Activated CD4-positive, alpha-beta T cell treated with anti-CD3 and anti-CD28 coated beads, Interleukin-2, amount 10 ng/mL, durations not matched to agents 24 days and 14 days (primary cell): ENCODE measurements at regions not wholly inside any gene's neighbourhood (a gene's known extent, or its start where the extent isn't known, plus 50 kb on each side); places are given as distances from the start of the nearest gene placed in this dataset.

Experiments used
- DNase-seq: peaks from one replicate; pipeline ENCODE4 v3.0.0; 2022
- H3K27ac Mint-ChIP-seq: one replicate; pipeline ENCODE4 v1.8.0; 2022; ENCODE audit warnings: mild to moderate bottlenecking, mixed read lengths
- H3K27me3 Mint-ChIP-seq: one replicate; pipeline ENCODE4 v1.8.0; 2022; ENCODE audit warnings: mixed read lengths
- H3K36me3 Mint-ChIP-seq: one replicate; pipeline ENCODE4 v1.8.0; 2022; ENCODE audit warnings: low read depth, mild to moderate bottlenecking, mixed read lengths
- H3K4me1 Mint-ChIP-seq: one replicate; pipeline ENCODE4 v1.8.0; 2021; ENCODE audit warnings: mixed read lengths
- H3K4me3 Mint-ChIP-seq: one replicate; pipeline ENCODE4 v1.8.0; 2022; ENCODE audit warnings: mild to moderate bottlenecking, moderate library complexity, mixed read lengths
- H3K9me3 Mint-ChIP-seq: one replicate; pipeline ENCODE4 v1.8.0; 2021; ENCODE audit warnings: mixed read lengths
- intact Hi-C: fragments of 100-400 bp; cut with micrococcal nuclease; formaldehyde crosslinking; loops from one replicate; pipeline ENCODE4 v1.15.1; 2023

DNA sequence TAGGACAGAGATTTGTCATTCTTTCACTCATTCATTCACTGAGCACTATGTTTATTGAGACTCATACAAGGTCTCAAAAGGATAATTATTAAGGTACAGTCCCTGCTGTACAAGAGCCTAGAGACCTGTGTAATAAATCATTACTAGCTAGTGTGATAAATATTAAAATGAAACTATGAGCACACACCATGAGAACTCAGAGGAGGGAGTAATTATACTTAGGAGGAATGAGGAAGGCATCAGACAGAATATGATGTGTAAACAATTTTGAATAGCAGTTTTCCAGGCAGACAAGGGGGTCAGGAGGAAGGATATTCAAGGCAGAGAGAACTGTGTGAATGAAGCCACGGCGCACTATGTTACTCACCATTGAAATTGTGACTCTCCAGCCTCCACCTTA, 300.8 kb upstream of the ISX start:
- H3K4me3 Mint-ChIP-seq = no peak overlapping the region
- no peaks in the 10 kb centered on the region for H3K36me3 Mint-ChIP-seq
- H3K27ac Mint-ChIP-seq = no peak overlapping the region
- intact Hi-C loops = no loop called here
- H3K27me3 Mint-ChIP-seq = no peaks in the 10 kb centered on the region
- no peak for DNase-seq
- no peaks in the 10 kb centered on the region for H3K9me3 Mint-ChIP-seq
- no peaks in the 10 kb centered on the region for H3K4me1 Mint-ChIP-seq

DNA sequence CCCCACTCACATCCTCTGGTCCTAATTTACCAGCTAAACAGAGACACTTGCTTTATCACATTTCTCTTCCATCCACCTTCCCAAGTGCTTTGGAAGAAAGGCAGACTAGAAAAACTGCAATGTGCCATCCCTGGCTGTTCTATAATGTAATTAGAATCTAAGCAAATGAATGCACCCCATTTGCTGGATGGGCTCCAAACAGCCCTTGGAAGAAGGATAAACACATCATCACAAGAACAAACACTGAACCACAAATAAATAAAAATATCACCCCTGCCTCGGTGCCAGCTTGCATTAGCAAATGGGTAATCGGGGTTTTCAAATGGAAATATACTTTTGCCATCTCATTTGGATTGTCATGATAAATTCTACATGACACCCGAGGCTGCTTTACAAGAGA, 296.6 kb upstream of the ISX start:
- Mint-ChIP-seq H3K4me3 (no peak overlapping the region), H3K4me1 (no peaks in the 10 kb centered on the region), H3K27ac (no peak overlapping the region), H3K36me3 (no peaks in the 10 kb centered on the region), H3K9me3 (no peaks in the 10 kb centered on the region), H3K27me3 (no peaks in the 10 kb centered on the region)
- intact Hi-C loops = no loop called here
- no peak for DNase-seq

DNA sequence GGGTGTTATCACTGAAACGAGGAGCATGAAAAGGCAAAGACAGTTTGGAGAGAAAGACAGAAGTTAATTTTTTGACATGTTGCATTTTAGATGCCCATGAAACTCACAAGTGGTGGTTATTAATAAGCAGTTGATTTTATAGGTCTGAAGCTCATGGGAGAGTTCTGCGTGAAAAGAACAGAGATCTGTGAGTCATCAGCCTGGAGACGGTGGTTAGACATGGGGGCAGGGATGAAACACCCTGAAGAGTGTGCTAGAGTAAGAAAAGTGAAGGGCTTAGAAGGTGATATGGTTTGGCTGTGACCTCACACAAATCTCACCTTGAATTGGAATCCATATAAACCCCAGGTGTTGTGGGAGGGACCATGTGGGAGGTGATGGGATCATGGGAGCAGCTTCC, 289.1 kb upstream of the ISX start:
- H3K4me1 Mint-ChIP-seq = no peaks in the 10 kb centered on the region
- no peaks in the 10 kb centered on the region for H3K36me3 Mint-ChIP-seq

DNA sequence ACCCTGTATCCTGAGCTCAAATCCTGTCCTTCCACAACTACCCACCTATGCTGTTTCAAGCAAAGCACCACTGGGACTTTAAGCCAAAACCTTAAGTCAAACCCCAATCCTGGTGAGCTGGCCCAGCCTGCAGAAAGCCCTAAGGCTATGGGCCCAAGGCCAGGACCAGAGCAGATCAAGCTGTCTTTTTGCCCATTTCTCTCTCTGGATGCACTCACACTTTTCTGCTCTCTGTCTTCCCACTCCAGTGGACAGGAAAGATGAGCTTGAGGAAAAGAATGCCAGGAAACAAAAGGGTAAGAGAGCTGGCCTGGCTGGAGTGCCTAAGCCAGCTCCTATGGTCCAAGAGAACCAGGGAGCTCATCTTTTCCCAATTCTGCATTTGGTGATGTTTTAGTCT, 284.3 kb upstream of the ISX start:
- no peak for DNase-seq
- Mint-ChIP-seq H3K4me1 (no peaks in the 10 kb centered on the region), H3K36me3 (no peaks in the 10 kb centered on the region), H3K9me3 (peaks cover 15% of the 10 kb centered on the region), H3K27me3 (no peaks in the 10 kb centered on the region), H3K4me3 (no peak overlapping the region), H3K27ac (no peak overlapping the region)
- intact Hi-C loops = no loop called here

More for the DNA sequence above, 289.1 kb upstream of the ISX start:
- intact Hi-C loops = no loop called here
- DNase-seq = no peak
- H3K9me3 Mint-ChIP-seq = peaks cover 13% of the 10 kb centered on the region
- no peaks in the 10 kb centered on the region for H3K27me3 Mint-ChIP-seq
- H3K4me3 Mint-ChIP-seq = no peak overlapping the region
- no peak overlapping the region for H3K27ac Mint-ChIP-seq

GRCh38 chr22:34783436-34783835, 282.5 kb upstream of the ISX start:
- intact Hi-C loops = no loop called here
- H3K9me3 Mint-ChIP-seq = peaks cover 11% of the 10 kb centered on the region
- no peak for DNase-seq
- H3K27me3 Mint-ChIP-seq = no peaks in the 10 kb centered on the region
- no peak overlapping the region for H3K4me3 Mint-ChIP-seq
- no peak overlapping the region for H3K27ac Mint-ChIP-seq
- H3K36me3 Mint-ChIP-seq = no peaks in the 10 kb centered on the region
- H3K4me1 Mint-ChIP-seq = no peaks in the 10 kb centered on the region

GRCh38 chr22:34784056-34784455, 281.9 kb upstream of the ISX start:
- intact Hi-C loops = no loop called here
- no peak overlapping the region for H3K4me3 Mint-ChIP-seq
- no peak overlapping the region for H3K27ac Mint-ChIP-seq
- peaks cover 8% of the 10 kb centered on the region for H3K9me3 Mint-ChIP-seq
- no peaks in the 10 kb centered on the region for H3K36me3 Mint-ChIP-seq
- no peaks in the 10 kb centered on the region for H3K27me3 Mint-ChIP-seq
- DNase-seq = no peak
- H3K4me1 Mint-ChIP-seq = no peaks in the 10 kb centered on the region

DNA sequence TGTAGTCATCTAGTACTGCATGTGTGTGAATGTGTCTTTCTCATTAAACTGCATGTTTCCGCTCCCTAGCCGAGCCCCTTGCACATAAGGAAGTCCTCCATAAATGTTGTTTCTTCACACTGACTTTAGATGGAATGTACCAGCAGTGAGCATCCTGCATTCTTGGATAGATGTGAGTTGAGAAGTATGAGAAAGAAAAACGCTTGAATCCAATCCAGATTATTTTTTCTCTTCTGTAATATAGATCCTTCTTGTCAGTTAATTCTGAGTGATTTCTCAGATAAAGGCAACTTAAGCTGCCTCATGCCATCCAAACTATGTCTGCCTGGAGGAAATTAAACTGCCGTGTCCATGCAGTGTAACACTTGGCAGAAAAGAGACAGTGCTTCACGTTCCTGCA, 268.1 kb upstream of the ISX start:
- Mint-ChIP-seq H3K4me3 (no peak overlapping the region), H3K27me3 (no peaks in the 10 kb centered on the region), H3K9me3 (no peaks in the 10 kb centered on the region), H3K36me3 (no peaks in the 10 kb centered on the region), H3K4me1 (no peaks in the 10 kb centered on the region), H3K27ac (no peak overlapping the region)
- no peak for DNase-seq
- intact Hi-C loops = no loop called here

- Mint-ChIP-seq H3K36me3 (no peaks in the 10 kb centered on the region), H3K27ac (no peak overlapping the region), H3K9me3 (no peaks in the 10 kb centered on the region), H3K27me3 (no peaks in the 10 kb centered on the region), H3K4me1 (no peaks in the 10 kb centered on the region), H3K4me3 (no peak overlapping the region)
- intact Hi-C loops = no loop called here
- no peak for DNase-seq
Observed at GRCh38 chr22:34798605-34799004, 267.4 kb upstream of the ISX start.

- no peaks in the 10 kb centered on the region for H3K27me3 Mint-ChIP-seq
Observed at GRCh38 chr22:34800260-34800980, 265.5 kb upstream of the ISX start.

DNA sequence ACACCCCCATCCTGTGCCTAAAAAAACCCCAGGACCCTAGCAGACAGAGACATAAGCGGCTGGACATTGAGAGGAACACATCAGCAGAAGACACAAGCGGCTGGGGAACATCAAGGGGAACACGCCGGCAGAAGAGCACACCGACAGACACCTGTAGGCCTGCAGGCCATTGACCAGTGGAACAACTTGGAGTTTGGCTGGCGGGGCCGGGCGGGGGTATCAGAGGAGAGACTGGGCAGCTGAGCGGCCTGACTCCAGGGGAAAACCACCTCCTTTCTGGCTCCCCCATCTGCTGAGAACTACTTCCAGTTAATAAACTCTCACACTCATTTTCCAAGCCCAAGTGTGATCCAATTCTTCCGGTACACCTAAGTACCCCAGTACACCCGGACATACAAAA, 264.7 kb upstream of the ISX start:
- intact Hi-C loops = no loop called here
- H3K27me3 Mint-ChIP-seq = no peaks in the 10 kb centered on the region
- no peaks in the 10 kb centered on the region for H3K9me3 Mint-ChIP-seq

More at GRCh38 chr22:34800260-34800980, 265.5 kb upstream of the ISX start:
- Mint-ChIP-seq H3K4me3 (no peak overlapping the region), H3K4me1 (no peaks in the 10 kb centered on the region), H3K9me3 (no peaks in the 10 kb centered on the region), H3K36me3 (no peaks in the 10 kb centered on the region), H3K27ac (no peak overlapping the region)
- DNase-seq = no peak
- intact Hi-C loops = no loop called here

GRCh38 chr22:34804091-34804490, 261.9 kb upstream of the ISX start:
- Mint-ChIP-seq H3K36me3 (no peaks in the 10 kb centered on the region), H3K4me1 (no peaks in the 10 kb centered on the region), H3K9me3 (no peaks in the 10 kb centered on the region), H3K27me3 (no peaks in the 10 kb centered on the region), H3K4me3 (no peak overlapping the region), H3K27ac (no peak overlapping the region)
- no peak for DNase-seq
- intact Hi-C loops = no loop called here

More for the DNA sequence above, 264.7 kb upstream of the ISX start:
- H3K4me1 Mint-ChIP-seq = no peaks in the 10 kb centered on the region
- H3K36me3 Mint-ChIP-seq = no peaks in the 10 kb centered on the region
- DNase-seq = no peak
- H3K4me3 Mint-ChIP-seq = no peak overlapping the region
- no peak overlapping the region for H3K27ac Mint-ChIP-seq

GRCh38 chr22:34804604-34805003, 261.4 kb upstream of the ISX start:
- Mint-ChIP-seq H3K9me3 (no peaks in the 10 kb centered on the region), H3K27ac (no peak overlapping the region), H3K27me3 (no peaks in the 10 kb centered on the region), H3K4me1 (no peaks in the 10 kb centered on the region), H3K36me3 (no peaks in the 10 kb centered on the region), H3K4me3 (no peak overlapping the region)
- no peak for DNase-seq
- intact Hi-C loops = no loop called here

GRCh38 chr22:34805771-34806170, 260.2 kb upstream of the ISX start:
- no peak overlapping the region for H3K27ac Mint-ChIP-seq
- no peaks in the 10 kb centered on the region for H3K9me3 Mint-ChIP-seq
- H3K27me3 Mint-ChIP-seq = no peaks in the 10 kb centered on the region
- no peak overlapping the region for H3K4me3 Mint-ChIP-seq
- H3K4me1 Mint-ChIP-seq = no peaks in the 10 kb centered on the region
- intact Hi-C loops = no loop called here
- no peak for DNase-seq
- no peaks in the 10 kb centered on the region for H3K36me3 Mint-ChIP-seq

DNA sequence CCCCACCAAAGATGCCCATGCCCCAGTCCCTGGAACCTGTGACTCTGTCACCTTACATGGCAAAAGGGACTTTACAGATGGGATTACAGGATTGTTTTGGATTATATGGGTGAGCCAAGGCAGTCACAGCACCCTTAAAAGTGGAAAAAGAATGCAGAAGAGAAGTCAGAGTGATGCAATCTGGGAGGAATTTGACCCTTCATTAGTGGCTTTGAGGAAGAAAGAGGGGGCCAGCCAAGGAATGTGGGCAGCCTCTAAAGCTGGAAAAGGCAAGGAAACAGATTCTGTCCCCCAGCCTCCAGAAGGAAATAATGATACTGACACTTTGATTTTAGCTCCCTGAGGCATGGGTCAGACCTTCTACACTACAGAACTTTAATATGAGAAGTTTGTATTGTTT, 257.3 kb upstream of the ISX start:
- no peak overlapping the region for H3K4me3 Mint-ChIP-seq
- H3K9me3 Mint-ChIP-seq = no peaks in the 10 kb centered on the region
- no peak overlapping the region for H3K27ac Mint-ChIP-seq
- no peaks in the 10 kb centered on the region for H3K36me3 Mint-ChIP-seq
- no peaks in the 10 kb centered on the region for H3K4me1 Mint-ChIP-seq
- H3K27me3 Mint-ChIP-seq = no peaks in the 10 kb centered on the region
- intact Hi-C loops = no loop called here
- no peak for DNase-seq

DNA sequence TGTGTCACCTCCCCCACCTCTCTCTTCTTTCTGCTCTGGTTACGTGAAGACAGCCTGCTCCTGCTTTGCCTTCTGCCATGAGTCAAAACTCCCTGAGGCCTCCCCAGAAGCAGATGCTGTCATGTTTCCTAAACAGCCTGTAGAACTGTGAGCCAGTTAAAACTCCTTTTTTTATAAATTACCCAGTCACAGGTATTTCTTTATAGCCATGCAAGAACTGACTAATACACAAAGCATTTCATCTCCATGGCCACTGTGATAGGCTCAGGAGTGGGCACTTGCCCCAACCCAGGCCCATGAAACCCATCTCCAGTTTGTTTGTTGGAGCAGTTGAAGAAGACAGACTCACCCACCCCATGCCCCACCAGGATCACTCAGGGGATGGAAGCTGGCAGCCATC, 253.3 kb upstream of the ISX start:
- Mint-ChIP-seq H3K36me3 (no peaks in the 10 kb centered on the region), H3K9me3 (peaks cover 13% of the 10 kb centered on the region), H3K27me3 (no peaks in the 10 kb centered on the region), H3K4me1 (no peaks in the 10 kb centered on the region), H3K4me3 (no peak overlapping the region), H3K27ac (no peak overlapping the region)
- DNase-seq = no peak
- intact Hi-C loops = no loop called here
